Vagina (tissue), 2 donors: ENCODE measurements at regions not wholly inside any gene's neighbourhood (a gene's known extent, or its start where the extent isn't known, plus 50 kb on each side); places are given as distances from the start of the nearest gene placed in this dataset.

ENCODE experiments used
- DNase-seq, 2 donors: peaks; one replicate each; pipeline ENCODE4 v3.0.0-alpha.2; 2017; ENCODE audit errors: extremely low spot score in 2 of 2
- H3K27ac ChIP-seq: fragments of 200-600 bp; sonication (generic); one replicate; pipeline ENCODE4 v1.5.1; 2019
- H3K27me3 ChIP-seq: fragments of 200-600 bp; sonication (generic); one replicate; pipeline ENCODE4 v1.5.1; 2019
- H3K36me3 ChIP-seq, 2 donors: fragments of 200-600 bp; sonication (generic); one replicate each; pipeline ENCODE4 v1.5.1; 2017 to 2019
- H3K4me1 ChIP-seq: fragments of 200-600 bp; sonication (generic); one replicate; pipeline ENCODE4 v1.5.1; 2019
- H3K4me3 ChIP-seq, 2 donors: fragments of 200-600 bp; sonication (generic); 1 replicate in 1 of 2; 2 replicates in 1 of 2; pipeline ENCODE4 v1.5.1; 2016 to 2019
- H3K9me3 ChIP-seq: fragments of 200-600 bp; sonication (generic); one replicate; pipeline ENCODE4 v1.5.1; 2019
- CTCF ChIP-seq, 3 experiments: fragments of 450-650 bp in 2 of 3; fragments of 200-600 bp in 1 of 3; sonication (generic) in 1 of 3; IDR thresholded peaks; one replicate each; pipeline ENCODE4 v1.5.1; 2017 to 2019; ENCODE audit warnings: antibody characterized with exemption in 3 of 3, mild to moderate bottlenecking in 2 of 3, moderate library complexity in 2 of 3
- POLR2A ChIP-seq, 2 donors: fragments of 450-650 bp; IDR thresholded peaks; one replicate each; pipeline ENCODE4 v1.6.1; 2017; ENCODE audit warnings: antibody characterized with exemption in 2 of 2, mild to moderate bottlenecking in 2 of 2, moderate library complexity in 2 of 2
- POLR2AphosphoS5 ChIP-seq, 2 donors: sonication (generic); formaldehyde crosslinking; IDR thresholded peaks; one replicate each; pipeline ENCODE4 v1.9.0; 2017; ENCODE audit warnings: antibody characterized with exemption in 2 of 2, mild to moderate bottlenecking in 2 of 2, low read depth in 1 of 2; ENCODE audit not compliant: insufficient read depth in 1 of 2
- intact Hi-C: fragments of 100-400 bp; cut with DNase I; formaldehyde crosslinking; loops from one replicate; pipeline ENCODE4 v1.15.1; 2023

GRCh38 chr21:35198565-35198964, 149.5 kb upstream of the RUNX1 start:
- no peak overlapping the region for H3K4me3 ChIP-seq
- H3K27ac ChIP-seq, result no peak overlapping the region
- no peak for DNase-seq
- H3K9me3 ChIP-seq, result no peaks in the 10 kb centered on the region
- TF ChIP-seq CTCF (IDR thresholded peaks at IDR 0.05), result no peak
- no peak for TF ChIP-seq POLR2A (IDR thresholded peaks at IDR 0.05)
- no peak for TF ChIP-seq POLR2AphosphoS5 (IDR thresholded peaks at IDR 0.05; ENCODE audit: insufficient read depth in 1 of 2, low read depth in 1 of 2)
- peaks cover 6% of the 10 kb centered on the region for H3K4me1 ChIP-seq
- H3K27me3 ChIP-seq, result no peaks in the 10 kb centered on the region
- intact Hi-C loops, result no loop called here
- no peaks in the 10 kb centered on the region for H3K36me3 ChIP-seq

DNA sequence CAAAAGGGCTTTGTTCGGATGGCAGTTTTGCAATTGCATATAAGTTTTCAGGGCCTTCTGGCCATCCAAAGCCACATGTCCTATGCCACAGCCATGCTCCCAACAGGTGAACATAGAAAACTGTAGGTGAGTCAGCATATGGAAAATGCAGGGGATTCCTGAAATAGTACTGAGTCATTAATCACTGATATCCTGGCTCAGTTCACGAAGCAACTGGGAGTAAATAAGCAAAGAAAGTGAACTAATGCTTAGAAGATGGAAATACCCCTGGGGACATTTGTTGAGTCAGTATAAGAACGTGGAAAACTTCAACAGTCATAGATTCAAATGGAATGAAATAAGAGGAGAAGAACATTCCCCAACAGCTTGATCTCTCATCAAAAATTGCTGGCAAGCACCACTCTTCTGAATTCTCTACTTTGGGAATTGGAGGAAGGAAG, 148.9 kb upstream of the RUNX1 start:
- H3K27me3 ChIP-seq, result no peaks in the 10 kb centered on the region
- peaks cover under 1% of the 10 kb centered on the region for H3K4me1 ChIP-seq
- no peak for DNase-seq
- no peaks in the 10 kb centered on the region for H3K9me3 ChIP-seq
- H3K4me3 ChIP-seq, result no peak overlapping the region
- H3K36me3 ChIP-seq, result no peaks in the 10 kb centered on the region
- TF ChIP-seq POLR2A (IDR thresholded peaks at IDR 0.05), result no peak
- TF ChIP-seq CTCF (IDR thresholded peaks at IDR 0.05), result no peak
- intact Hi-C loops, result no loop called here
- no peak overlapping the region for H3K27ac ChIP-seq

DNA sequence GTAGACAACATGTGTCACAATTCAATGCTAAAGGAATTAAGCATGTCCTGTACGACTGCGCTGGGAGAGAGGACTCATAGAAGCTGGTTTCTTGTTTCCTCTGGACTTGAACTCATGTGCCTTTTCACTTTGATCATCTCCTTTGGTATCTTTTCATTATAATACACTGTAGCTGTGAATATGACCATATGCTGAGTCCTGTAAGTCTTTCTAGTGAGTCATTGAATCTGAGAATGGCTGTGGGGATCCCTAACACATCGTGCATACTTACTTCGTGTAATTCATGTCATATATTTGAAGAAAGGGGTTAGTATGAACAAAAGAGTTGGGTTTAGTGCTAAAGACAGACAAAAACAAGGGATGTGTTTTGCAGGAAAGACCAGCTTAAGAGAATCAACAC, 148.1 kb upstream of the RUNX1 start:
- Histone ChIP-seq H3K4me1 (no peaks in the 10 kb centered on the region), H3K9me3 (no peaks in the 10 kb centered on the region), H3K27me3 (no peaks in the 10 kb centered on the region), H3K27ac (no peak overlapping the region), H3K4me3 (no peak overlapping the region), H3K36me3 (no peaks in the 10 kb centered on the region)
- intact Hi-C loops, result no loop called here
- DNase-seq, result no peak
- no peak for TF ChIP-seq POLR2AphosphoS5 (IDR thresholded peaks at IDR 0.05; ENCODE audit: insufficient read depth in 1 of 2, low read depth in 1 of 2)
- TF ChIP-seq POLR2A (IDR thresholded peaks at IDR 0.05), result no peak
- TF ChIP-seq CTCF (IDR thresholded peaks at IDR 0.05), result no peak

GRCh38 chr21:35196128-35196527, 147.0 kb upstream of the RUNX1 start:
- no peaks in the 10 kb centered on the region for H3K27me3 ChIP-seq
- H3K27ac ChIP-seq, result no peak overlapping the region
- no peak overlapping the region for H3K4me3 ChIP-seq
- H3K4me1 ChIP-seq, result no peaks in the 10 kb centered on the region
- intact Hi-C loops, result no loop called here
- H3K9me3 ChIP-seq, result no peaks in the 10 kb centered on the region
- TF ChIP-seq POLR2AphosphoS5 (IDR thresholded peaks at IDR 0.05; ENCODE audit: insufficient read depth in 1 of 2, low read depth in 1 of 2) (no peak), CTCF (IDR thresholded peaks at IDR 0.05) (no peak), POLR2A (IDR thresholded peaks at IDR 0.05) (no peak)
- DNase-seq, result no peak
- H3K36me3 ChIP-seq, result no peaks in the 10 kb centered on the region

GRCh38 chr21:35195232-35195631, 146.1 kb upstream of the RUNX1 start:
- Histone ChIP-seq H3K9me3 (no peaks in the 10 kb centered on the region), H3K27me3 (no peaks in the 10 kb centered on the region), H3K4me3 (no peak overlapping the region), H3K4me1 (no peaks in the 10 kb centered on the region), H3K36me3 (no peaks in the 10 kb centered on the region), H3K27ac (no peak overlapping the region)
- TF ChIP-seq POLR2AphosphoS5 (IDR thresholded peaks at IDR 0.05; ENCODE audit: insufficient read depth in 1 of 2, low read depth in 1 of 2), result no peak
- TF ChIP-seq CTCF (IDR thresholded peaks at IDR 0.05), result no peak
- TF ChIP-seq POLR2A (IDR thresholded peaks at IDR 0.05), result no peak
- DNase-seq, result no peak
- intact Hi-C loops, result no loop called here
